SK-N-SH (cell line): ENCODE measurements at regions not wholly inside any gene's neighbourhood (a gene's known extent, or its start where the extent isn't known, plus 50 kb on each side); places are given as distances from the start of the nearest gene placed in this dataset.

Experiments used
- small RNA-seq, 7 experiments: library from RNA; depleted of rRNA; stranded (forward); fragments of <200 nt; gene quantifications; one replicate each; pipeline ENCODE3, GENCODE V24; 2012

Small RNAs in the stretch of these regions (small RNA-seq; reads per million reads assigned to genes)
- 0 reads per million in 7 experiments for gene AC027229.1
- gene RN7SL97P, result 0 to 2.1 (median 0) reads per million in 7 experiments
